ENCODE measurements at regions not wholly inside any gene's neighbourhood (a gene's known extent, or its start where the extent isn't known, plus 50 kb on each side); places are given as distances from the start of the nearest gene placed in this dataset.
"Not testable (repeated sequence)": the region's sequence is repeated elsewhere in the genome, so short reads cannot be mapped to it uniquely, and the experiment has no call there.

DNA sequence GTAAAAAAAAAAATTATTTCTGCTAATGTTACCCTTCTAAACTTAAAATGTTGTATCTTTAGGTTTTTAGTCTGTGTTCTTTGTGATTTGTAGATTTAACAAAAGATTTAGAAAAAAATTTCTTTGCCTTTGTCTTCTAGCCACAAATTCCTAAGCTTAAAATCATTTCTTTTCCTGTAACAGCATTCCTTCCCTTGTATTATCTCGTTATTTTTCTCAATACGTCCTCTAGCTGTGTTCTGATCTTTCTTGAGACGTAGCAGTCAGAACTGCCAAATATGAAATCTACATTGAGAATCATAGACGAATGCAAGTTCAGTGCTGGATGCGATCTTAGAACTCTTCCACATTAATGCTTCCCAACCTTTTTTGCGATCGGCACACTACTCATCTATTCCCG, 283.1 kb downstream of the UTRN start:
- POLR2A ChIA-PET = interaction anchor here (0.7 kb wide), 2 partner anchors 39 to 53 kb away, joined by 3 to 4 read pairs; no protein-coding TSS in a partner anchor
- Histone ChIP-seq H3K27me3 (ENCODE audit: control insufficient read depth, insufficient read depth, low read length) (no peaks in the 10 kb centered on the region), H3K36me3 (ENCODE audit: control insufficient read depth, insufficient read depth, low read length) (no peaks in the 10 kb centered on the region), H3K9me3 (ENCODE audit: control insufficient read depth, insufficient read depth, low read depth, low read length) (no peaks in the 10 kb centered on the region), H3K4me1 (ENCODE audit: control insufficient read depth, insufficient read depth, low read length) (no peaks in the 10 kb centered on the region), H3K27ac (ENCODE audit: low read length) (no peak overlapping the region), H3K4me3 (ENCODE audit: low read depth in 2 of 2, low read length in 2 of 2) (no peak overlapping the region)
- CTCF ChIA-PET = no interaction called here
- intact Hi-C loops (cut with micrococcal nuclease; ENCODE audit: unreplicated experiment) = no loop called here
- ATAC-seq (no peak), DNase-seq (ENCODE audit: low read depth, low spot score) (no peak)
- in situ Hi-C loops (cut with HindIII; ENCODE audit: low pct_unique_long_range_greater_than_20kb, low sequenced_read_pairs) = no loop called here
- TF ChIP-seq TCF7L2 (IDR thresholded peaks at IDR 0.05; ENCODE audit: low read depth, low read length) (no peak), POLR2AphosphoS5 (IDR thresholded peaks at IDR 0.05; ENCODE audit: low read depth, low read length) (no peak), SIN3A (IDR thresholded peaks at IDR 0.05; ENCODE audit: borderline replicate concordance, insufficient read depth, low read depth, low read length) (no peak)
- TF ChIP-seq, protein P1, sequence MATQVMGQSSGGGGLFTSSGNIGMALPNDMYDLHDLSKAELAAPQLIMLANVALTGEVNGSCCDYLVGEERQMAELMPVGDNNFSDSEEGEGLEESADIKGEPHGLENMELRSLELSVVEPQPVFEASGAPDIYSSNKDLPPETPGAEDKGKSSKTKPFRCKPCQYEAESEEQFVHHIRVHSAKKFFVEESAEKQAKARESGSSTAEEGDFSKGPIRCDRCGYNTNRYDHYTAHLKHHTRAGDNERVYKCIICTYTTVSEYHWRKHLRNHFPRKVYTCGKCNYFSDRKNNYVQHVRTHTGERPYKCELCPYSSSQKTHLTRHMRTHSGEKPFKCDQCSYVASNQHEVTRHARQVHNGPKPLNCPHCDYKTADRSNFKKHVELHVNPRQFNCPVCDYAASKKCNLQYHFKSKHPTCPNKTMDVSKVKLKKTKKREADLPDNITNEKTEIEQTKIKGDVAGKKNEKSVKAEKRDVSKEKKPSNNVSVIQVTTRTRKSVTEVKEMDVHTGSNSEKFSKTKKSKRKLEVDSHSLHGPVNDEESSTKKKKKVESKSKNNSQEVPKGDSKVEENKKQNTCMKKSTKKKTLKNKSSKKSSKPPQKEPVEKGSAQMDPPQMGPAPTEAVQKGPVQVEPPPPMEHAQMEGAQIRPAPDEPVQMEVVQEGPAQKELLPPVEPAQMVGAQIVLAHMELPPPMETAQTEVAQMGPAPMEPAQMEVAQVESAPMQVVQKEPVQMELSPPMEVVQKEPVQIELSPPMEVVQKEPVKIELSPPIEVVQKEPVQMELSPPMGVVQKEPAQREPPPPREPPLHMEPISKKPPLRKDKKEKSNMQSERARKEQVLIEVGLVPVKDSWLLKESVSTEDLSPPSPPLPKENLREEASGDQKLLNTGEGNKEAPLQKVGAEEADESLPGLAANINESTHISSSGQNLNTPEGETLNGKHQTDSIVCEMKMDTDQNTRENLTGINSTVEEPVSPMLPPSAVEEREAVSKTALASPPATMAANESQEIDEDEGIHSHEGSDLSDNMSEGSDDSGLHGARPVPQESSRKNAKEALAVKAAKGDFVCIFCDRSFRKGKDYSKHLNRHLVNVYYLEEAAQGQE (IDR thresholded peaks at IDR 0.05; ENCODE audit: insufficient read depth in 1 of 2, low read depth in 2 of 2, low read length in 1 of 2) = no peak
- TF ChIP-seq, protein P2, sequence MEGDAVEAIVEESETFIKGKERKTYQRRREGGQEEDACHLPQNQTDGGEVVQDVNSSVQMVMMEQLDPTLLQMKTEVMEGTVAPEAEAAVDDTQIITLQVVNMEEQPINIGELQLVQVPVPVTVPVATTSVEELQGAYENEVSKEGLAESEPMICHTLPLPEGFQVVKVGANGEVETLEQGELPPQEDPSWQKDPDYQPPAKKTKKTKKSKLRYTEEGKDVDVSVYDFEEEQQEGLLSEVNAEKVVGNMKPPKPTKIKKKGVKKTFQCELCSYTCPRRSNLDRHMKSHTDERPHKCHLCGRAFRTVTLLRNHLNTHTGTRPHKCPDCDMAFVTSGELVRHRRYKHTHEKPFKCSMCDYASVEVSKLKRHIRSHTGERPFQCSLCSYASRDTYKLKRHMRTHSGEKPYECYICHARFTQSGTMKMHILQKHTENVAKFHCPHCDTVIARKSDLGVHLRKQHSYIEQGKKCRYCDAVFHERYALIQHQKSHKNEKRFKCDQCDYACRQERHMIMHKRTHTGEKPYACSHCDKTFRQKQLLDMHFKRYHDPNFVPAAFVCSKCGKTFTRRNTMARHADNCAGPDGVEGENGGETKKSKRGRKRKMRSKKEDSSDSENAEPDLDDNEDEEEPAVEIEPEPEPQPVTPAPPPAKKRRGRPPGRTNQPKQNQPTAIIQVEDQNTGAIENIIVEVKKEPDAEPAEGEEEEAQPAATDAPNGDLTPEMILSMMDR (IDR thresholded peaks at IDR 0.05) = no peak
- BruUV-seq (replicated peaks) = no TSS peak

DNA sequence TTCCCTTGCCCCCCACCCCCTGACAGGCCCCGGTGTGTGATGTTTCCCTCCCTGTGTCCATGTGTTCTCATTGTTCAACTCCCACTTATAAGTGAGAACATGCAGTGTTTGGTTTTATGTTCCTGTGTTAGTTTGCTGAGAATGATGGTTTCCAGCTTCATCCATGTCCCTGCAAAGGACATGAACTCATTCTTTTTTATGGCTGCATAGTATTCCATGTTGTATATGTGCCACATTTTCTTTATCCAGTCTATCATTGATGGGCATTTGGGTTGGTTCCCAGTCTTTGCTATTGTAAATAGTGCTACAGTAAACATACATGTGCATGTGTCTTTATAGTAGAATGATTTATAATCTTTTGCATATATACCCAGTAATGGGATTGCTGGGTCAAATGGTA, 287.4 kb downstream of the UTRN start:
- POLR2A ChIA-PET; H3K9me3 ChIP-seq (ENCODE audit: control insufficient read depth, insufficient read depth, low read depth, low read length); BruUV-seq (replicated peaks); CTCF ChIA-PET; H3K36me3 ChIP-seq (ENCODE audit: control insufficient read depth, insufficient read depth, low read length); H3K27me3 ChIP-seq (ENCODE audit: control insufficient read depth, insufficient read depth, low read length); H3K27ac ChIP-seq (ENCODE audit: low read length); ATAC-seq; DNase-seq (ENCODE audit: low read depth, low spot score); intact Hi-C loops (cut with micrococcal nuclease; ENCODE audit: unreplicated experiment); H3K4me1 ChIP-seq (ENCODE audit: control insufficient read depth, insufficient read depth, low read length); H3K4me3 ChIP-seq (ENCODE audit: low read depth in 2 of 2, low read length in 2 of 2); in situ Hi-C loops (cut with HindIII; ENCODE audit: low pct_unique_long_range_greater_than_20kb, low sequenced_read_pairs): not testable (repeated sequence)

DNA sequence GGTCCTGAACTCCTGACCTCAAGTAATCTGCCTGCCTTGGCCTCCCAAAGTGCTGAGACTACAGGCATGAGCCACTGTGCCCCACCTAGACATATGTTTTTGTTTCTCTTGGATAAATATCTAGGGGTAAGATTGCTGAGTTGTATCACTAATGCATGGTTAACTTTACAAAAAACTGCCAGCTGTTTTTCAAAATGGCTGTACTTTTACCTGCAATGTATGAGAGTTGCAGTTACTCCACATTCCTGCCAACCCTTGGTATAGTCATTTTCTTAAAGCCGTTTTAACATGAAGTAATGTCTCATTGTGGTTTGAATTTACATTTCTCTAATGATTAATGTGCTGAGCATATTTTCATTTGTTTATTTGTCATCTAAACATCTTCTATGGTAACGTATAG, 289.7 kb downstream of the UTRN start:
- intact Hi-C loops (cut with micrococcal nuclease; ENCODE audit: unreplicated experiment) = no loop called here
- H3K27me3 ChIP-seq (ENCODE audit: control insufficient read depth, insufficient read depth, low read length) = no peaks in the 10 kb centered on the region
- H3K4me1 ChIP-seq (ENCODE audit: control insufficient read depth, insufficient read depth, low read length) = no peaks in the 10 kb centered on the region
- POLR2A ChIA-PET = no interaction called here
- TF ChIP-seq, protein P2 (IDR thresholded peaks at IDR 0.05) = no peak
- no peak overlapping the region for H3K27ac ChIP-seq (ENCODE audit: low read length)
- no peaks in the 10 kb centered on the region for H3K9me3 ChIP-seq (ENCODE audit: control insufficient read depth, insufficient read depth, low read depth, low read length)
- CTCF ChIA-PET = no interaction called here
- in situ Hi-C loops (cut with HindIII; ENCODE audit: low pct_unique_long_range_greater_than_20kb, low sequenced_read_pairs) = no loop called here
- no TSS peak for BruUV-seq (replicated peaks)
- DNase-seq (ENCODE audit: low read depth, low spot score) (no peak), ATAC-seq (no peak)
- H3K36me3 ChIP-seq (ENCODE audit: control insufficient read depth, insufficient read depth, low read length) = peaks cover 2% of the 10 kb centered on the region; the same call in 1 of the 2 replicates
- no peak overlapping the region for H3K4me3 ChIP-seq (ENCODE audit: low read depth in 2 of 2, low read length in 2 of 2)
